OCI-LY1 (cell line): ENCODE measurements at regions not wholly inside any gene's neighbourhood (a gene's known extent, or its start where the extent isn't known, plus 50 kb on each side); places are given as distances from the start of the nearest gene placed in this dataset.

Experiments
- H2AFZ ChIP-seq: fragments of 200-600 bp; sonication (generic), shearing (Covaris generic); 2 replicates; pipeline ENCODE4 v1.6.0; 2014; ENCODE audit warnings: antibody characterized with exemption, mild to moderate bottlenecking, low read length
- H3F3A ChIP-seq: fragments of 200-600 bp; sonication (generic), shearing (Covaris generic); 2 replicates; pipeline ENCODE4 v1.6.0; 2014; ENCODE audit warnings: mild to moderate bottlenecking, antibody characterized with exemption, low read length, moderate library complexity; ENCODE audit not compliant: insufficient read depth
- H3K27ac ChIP-seq: fragments of 200-600 bp; sonication (generic); 2 replicates; pipeline ENCODE4 v1.5.1; 2014; ENCODE audit warnings: low read length, mixed run types, mild to moderate bottlenecking, low read depth; ENCODE audit not compliant: poor library complexity, severe bottlenecking
- H3K27me3 ChIP-seq: fragments of 200-600 bp; sonication (generic); 2 replicates; pipeline ENCODE4 v1.6.0; 2014; ENCODE audit warnings: antibody characterized with exemption, mild to moderate bottlenecking, low read length, moderate library complexity; ENCODE audit not compliant: insufficient read depth
- H3K36me3 ChIP-seq: fragments of 200-600 bp; sonication (generic); 2 replicates; pipeline ENCODE4 v1.6.1; 2014; ENCODE audit warnings: mild to moderate bottlenecking, antibody characterized with exemption, low read length, moderate library complexity, mixed read lengths; ENCODE audit not compliant: insufficient read depth
- H3K4me1 ChIP-seq: fragments of 200-600 bp; sonication (generic); 2 replicates; pipeline ENCODE4 v1.5.1; 2014; ENCODE audit warnings: mild to moderate bottlenecking, low read length, moderate library complexity; ENCODE audit not compliant: insufficient read depth, severe bottlenecking
- H3K4me2 ChIP-seq: fragments of 200-600 bp; sonication (generic), shearing (Covaris generic); 2 replicates; pipeline ENCODE4 v1.6.1; 2014; ENCODE audit warnings: low read length
- H3K4me3 ChIP-seq: fragments of 200-600 bp; sonication (generic); 2 replicates; pipeline ENCODE4 v1.5.1; 2014; ENCODE audit warnings: low read length, low read depth, mild to moderate bottlenecking, mixed read lengths; ENCODE audit not compliant: poor library complexity, severe bottlenecking
- H3K79me2 ChIP-seq: fragments of 200-600 bp; shearing (Covaris generic); 2 replicates; pipeline ENCODE4 v1.6.1; 2016; ENCODE audit warnings: mixed run types, low read length, mixed read lengths; ENCODE audit not compliant: insufficient read depth
- H3K9ac ChIP-seq: fragments of 200-600 bp; sonication (generic), shearing (Covaris generic); 2 replicates; pipeline ENCODE4 v1.6.1; 2014; ENCODE audit warnings: mild to moderate bottlenecking, low read length, mixed read lengths
- H3K9me2 ChIP-seq: fragments of 200-600 bp; sonication (generic), shearing (Covaris generic); 2 replicates; pipeline ENCODE4 v1.6.1; 2014; ENCODE audit warnings: low read depth, mild to moderate bottlenecking, low read length, mixed read lengths
- H3K9me3 ChIP-seq: fragments of 200-600 bp; shearing (Covaris generic); 2 replicates; pipeline ENCODE4 v1.6.1; 2014; ENCODE audit warnings: low read length, mixed read lengths
- H4K20me1 ChIP-seq: fragments of 200-600 bp; sonication (generic), shearing (Covaris generic); 2 replicates; pipeline ENCODE4 v1.6.0; 2016; ENCODE audit warnings: mild to moderate bottlenecking, low read length; ENCODE audit not compliant: insufficient read depth
- EZH2 ChIP-seq: fragments of 200-600 bp; sonication (generic), shearing (Covaris generic); IDR thresholded peaks from 2 replicates; pipeline ENCODE4 v1.8.0; 2017; ENCODE audit warnings: borderline replicate concordance, mixed run types, mild to moderate bottlenecking, antibody characterized with exemption, low read length, moderate library complexity, mixed read lengths
- TF ChIP-seq, protein P1 (sequence below): fragments of 200-600 bp; sonication (generic), shearing (Covaris generic); IDR thresholded peaks from 2 replicates; pipeline ENCODE4 v1.5.1; 2017; ENCODE audit warnings: mild to moderate bottlenecking, antibody characterized with exemption, low read length, moderate library complexity, mixed read lengths

DNA sequence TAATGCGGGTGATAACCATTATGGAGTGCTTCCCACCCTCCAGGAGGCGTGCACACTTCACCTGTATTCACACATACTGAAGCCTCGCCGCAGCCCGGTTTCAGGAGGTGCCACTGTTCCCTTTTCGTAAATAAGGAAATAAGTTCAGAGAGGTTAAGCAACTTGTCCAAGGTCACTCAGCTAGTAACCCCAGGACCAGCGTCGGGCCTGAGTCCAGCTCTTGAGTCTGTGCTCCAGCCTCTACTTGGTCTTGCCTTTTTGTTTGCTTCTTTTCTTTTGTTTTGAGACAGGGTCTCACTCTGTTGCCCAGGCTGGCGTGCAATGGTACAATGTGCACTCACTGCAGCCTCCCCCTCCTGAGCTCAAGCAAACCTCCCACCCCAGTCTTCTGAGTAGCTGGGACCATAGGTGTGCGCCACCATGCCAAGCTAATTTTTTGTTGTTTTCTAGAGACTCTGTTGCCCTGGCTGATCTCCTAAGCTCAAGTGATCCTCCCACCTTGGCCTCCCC is 63.5 kb upstream of the CIBAR2 start:
- no peak overlapping the region for H3K4me2 ChIP-seq
- no peaks in the 10 kb centered on the region for H3K9me3 ChIP-seq
- no peak overlapping the region for H2AFZ ChIP-seq
- H3K4me3 ChIP-seq = no peak overlapping the region
- no peak overlapping the region for H3K27ac ChIP-seq
- no peaks in the 10 kb centered on the region for H3K4me1 ChIP-seq
- 0 out of 2 replicates have a peak, but pooled peaks cover 3% of the 10 kb centered on the region for H3K27me3 ChIP-seq
- H3F3A ChIP-seq = no peaks in the 10 kb centered on the region
- H3K9me2 ChIP-seq = no peaks in the 10 kb centered on the region
- no peaks in the 10 kb centered on the region for H3K36me3 ChIP-seq
- H4K20me1 ChIP-seq = no peaks in the 10 kb centered on the region
- no peak overlapping the region for H3K9ac ChIP-seq
- no peaks in the 10 kb centered on the region for H3K79me2 ChIP-seq
- TF ChIP-seq, protein P1, sequence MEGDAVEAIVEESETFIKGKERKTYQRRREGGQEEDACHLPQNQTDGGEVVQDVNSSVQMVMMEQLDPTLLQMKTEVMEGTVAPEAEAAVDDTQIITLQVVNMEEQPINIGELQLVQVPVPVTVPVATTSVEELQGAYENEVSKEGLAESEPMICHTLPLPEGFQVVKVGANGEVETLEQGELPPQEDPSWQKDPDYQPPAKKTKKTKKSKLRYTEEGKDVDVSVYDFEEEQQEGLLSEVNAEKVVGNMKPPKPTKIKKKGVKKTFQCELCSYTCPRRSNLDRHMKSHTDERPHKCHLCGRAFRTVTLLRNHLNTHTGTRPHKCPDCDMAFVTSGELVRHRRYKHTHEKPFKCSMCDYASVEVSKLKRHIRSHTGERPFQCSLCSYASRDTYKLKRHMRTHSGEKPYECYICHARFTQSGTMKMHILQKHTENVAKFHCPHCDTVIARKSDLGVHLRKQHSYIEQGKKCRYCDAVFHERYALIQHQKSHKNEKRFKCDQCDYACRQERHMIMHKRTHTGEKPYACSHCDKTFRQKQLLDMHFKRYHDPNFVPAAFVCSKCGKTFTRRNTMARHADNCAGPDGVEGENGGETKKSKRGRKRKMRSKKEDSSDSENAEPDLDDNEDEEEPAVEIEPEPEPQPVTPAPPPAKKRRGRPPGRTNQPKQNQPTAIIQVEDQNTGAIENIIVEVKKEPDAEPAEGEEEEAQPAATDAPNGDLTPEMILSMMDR = no peak
- no peak for TF ChIP-seq EZH2

DNA sequence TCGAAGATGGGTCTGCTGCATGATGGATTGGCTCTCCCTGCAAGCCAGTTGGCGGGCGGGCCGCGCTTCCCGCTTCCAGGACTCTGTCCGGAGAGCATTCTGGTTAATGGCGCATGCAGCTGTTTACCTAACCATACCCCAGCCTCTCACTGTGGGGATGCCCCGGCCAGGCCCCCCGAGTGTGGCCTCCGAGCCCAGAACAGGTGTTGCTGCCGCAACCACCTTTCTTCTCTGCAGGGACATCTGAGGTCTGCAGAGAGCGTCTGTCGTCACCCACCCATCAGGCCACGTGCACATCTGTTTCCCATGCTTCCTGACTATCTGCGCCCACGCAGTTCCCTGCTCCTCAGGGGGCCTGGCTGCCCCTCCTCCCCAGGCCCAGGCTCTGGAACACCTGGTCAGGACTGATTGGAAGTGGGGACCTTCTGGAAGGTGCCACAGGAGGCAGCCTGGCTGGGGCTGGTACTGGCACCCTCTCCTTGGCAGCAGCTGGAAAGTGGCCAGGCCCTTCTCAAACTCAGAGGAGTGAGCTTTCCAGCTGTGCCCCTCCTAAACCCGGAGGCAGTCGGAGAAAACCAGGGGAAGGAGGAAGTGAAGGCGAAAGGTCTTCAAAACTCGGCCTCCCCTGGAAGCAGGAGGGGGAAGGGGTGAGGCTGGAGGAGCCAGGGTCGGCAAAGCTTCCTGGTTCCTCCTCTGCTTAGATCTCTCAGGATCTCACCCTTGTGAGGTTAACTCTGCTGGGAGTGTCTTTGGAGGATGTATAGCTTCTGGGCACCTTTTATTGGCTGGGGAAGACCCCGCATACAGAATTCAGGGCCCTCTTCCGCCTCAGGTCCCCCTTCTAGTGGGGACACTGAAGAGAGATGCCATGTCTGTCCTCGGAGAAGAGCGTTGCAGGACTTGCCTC is 64.5 kb upstream of the CIBAR2 start:
- 0 out of 2 replicates have a peak, but pooled peaks cover 3% of the 10 kb centered on the region for H3K27me3 ChIP-seq
- no peaks in the 10 kb centered on the region for H3F3A ChIP-seq
- no peaks in the 10 kb centered on the region for H3K36me3 ChIP-seq
- H2AFZ ChIP-seq = no peak overlapping the region
- H3K4me1 ChIP-seq = no peaks in the 10 kb centered on the region
- H3K9me2 ChIP-seq = no peaks in the 10 kb centered on the region
- no peaks in the 10 kb centered on the region for H4K20me1 ChIP-seq
- TF ChIP-seq, protein P1 = no peak
- no peak for TF ChIP-seq EZH2
- H3K4me2 ChIP-seq = no peak overlapping the region
- no peak overlapping the region for H3K9ac ChIP-seq
- no peaks in the 10 kb centered on the region for H3K9me3 ChIP-seq
- no peak overlapping the region for H3K27ac ChIP-seq
- no peak overlapping the region for H3K4me3 ChIP-seq
- no peaks in the 10 kb centered on the region for H3K79me2 ChIP-seq

DNA sequence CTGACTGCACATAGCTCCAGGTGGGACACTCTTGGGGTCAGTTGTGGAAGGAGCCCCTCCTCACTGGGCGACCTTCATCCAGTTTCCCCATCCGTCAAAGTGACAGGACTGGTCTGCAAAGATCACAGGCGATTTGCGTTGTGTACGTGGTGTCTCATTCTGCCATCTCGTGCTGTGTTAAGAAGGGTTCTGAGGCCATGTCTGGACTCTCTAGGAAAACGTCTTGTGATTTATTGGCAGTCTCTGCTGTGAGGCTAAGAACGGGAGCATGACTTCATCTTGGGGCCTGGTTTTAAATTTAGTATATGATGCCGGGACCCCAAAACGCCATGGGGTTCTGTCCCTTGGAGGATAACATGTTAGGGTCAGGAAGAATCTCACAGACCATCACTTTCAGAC is 65.2 kb upstream of the CIBAR2 start:
- TF ChIP-seq EZH2 = no peak
- TF ChIP-seq, protein P1 = no peak
- Histone ChIP-seq H3K27ac (no peak overlapping the region), H3K79me2 (no peaks in the 10 kb centered on the region)

More for the DNA sequence above, 65.2 kb upstream of the CIBAR2 start:
- no peaks in the 10 kb centered on the region for H3K36me3 ChIP-seq
- no peak overlapping the region for H3K4me3 ChIP-seq
- H3K4me1 ChIP-seq = no peaks in the 10 kb centered on the region
- no peaks in the 10 kb centered on the region for H3K9me2 ChIP-seq
- no peak overlapping the region for H2AFZ ChIP-seq
- no peaks in the 10 kb centered on the region for H4K20me1 ChIP-seq
- no peak overlapping the region for H3K9ac ChIP-seq
- no peaks in the 10 kb centered on the region for H3K9me3 ChIP-seq
- H3K27me3 ChIP-seq = 0 out of 2 replicates have a peak, but pooled peaks cover 3% of the 10 kb centered on the region
- no peaks in the 10 kb centered on the region for H3F3A ChIP-seq
- no peak overlapping the region for H3K4me2 ChIP-seq
